ENCODE measurements at regions not wholly inside any gene's neighbourhood (a gene's known extent, or its start where the extent isn't known, plus 50 kb on each side); places are given as distances from the start of the nearest gene placed in this dataset.

DNA sequence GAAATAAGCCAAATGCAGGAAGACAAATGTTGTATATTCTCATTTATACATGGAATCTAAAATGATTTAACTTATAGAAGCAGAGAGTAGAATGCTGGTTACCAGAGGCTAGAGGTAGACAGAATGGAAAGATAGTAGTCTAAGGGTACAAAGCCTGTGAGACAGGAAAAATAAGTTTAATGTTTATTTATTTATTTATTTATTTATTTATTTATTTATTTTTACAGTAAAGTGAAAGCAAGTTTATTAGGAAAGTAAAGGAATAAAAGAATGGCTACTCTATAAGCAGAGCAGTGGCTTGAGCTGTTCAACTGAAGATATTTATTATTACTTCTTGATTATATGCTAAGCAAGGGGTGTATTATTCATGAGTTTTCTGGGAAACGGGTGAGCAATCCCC lies 203.2 kb downstream of the LAS1L start:
- TF ChIP-seq, protein P1, sequence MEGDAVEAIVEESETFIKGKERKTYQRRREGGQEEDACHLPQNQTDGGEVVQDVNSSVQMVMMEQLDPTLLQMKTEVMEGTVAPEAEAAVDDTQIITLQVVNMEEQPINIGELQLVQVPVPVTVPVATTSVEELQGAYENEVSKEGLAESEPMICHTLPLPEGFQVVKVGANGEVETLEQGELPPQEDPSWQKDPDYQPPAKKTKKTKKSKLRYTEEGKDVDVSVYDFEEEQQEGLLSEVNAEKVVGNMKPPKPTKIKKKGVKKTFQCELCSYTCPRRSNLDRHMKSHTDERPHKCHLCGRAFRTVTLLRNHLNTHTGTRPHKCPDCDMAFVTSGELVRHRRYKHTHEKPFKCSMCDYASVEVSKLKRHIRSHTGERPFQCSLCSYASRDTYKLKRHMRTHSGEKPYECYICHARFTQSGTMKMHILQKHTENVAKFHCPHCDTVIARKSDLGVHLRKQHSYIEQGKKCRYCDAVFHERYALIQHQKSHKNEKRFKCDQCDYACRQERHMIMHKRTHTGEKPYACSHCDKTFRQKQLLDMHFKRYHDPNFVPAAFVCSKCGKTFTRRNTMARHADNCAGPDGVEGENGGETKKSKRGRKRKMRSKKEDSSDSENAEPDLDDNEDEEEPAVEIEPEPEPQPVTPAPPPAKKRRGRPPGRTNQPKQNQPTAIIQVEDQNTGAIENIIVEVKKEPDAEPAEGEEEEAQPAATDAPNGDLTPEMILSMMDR (conservative IDR thresholded peaks at IDR 0.05; ENCODE audit: low read depth in 2 of 2) = no peak
- TF ChIP-seq POLR2AphosphoS5 (IDR thresholded peaks at IDR 0.05; ENCODE audit: low read depth) = no peak
- no peak for TF ChIP-seq EZH2 (IDR thresholded peaks at IDR 0.05; ENCODE audit: low read depth, unreplicated experiment)
- TF ChIP-seq EZH2phosphoT487 (IDR thresholded peaks at IDR 0.05; ENCODE audit: unreplicated experiment) = no peak
- TF ChIP-seq, protein P2, sequence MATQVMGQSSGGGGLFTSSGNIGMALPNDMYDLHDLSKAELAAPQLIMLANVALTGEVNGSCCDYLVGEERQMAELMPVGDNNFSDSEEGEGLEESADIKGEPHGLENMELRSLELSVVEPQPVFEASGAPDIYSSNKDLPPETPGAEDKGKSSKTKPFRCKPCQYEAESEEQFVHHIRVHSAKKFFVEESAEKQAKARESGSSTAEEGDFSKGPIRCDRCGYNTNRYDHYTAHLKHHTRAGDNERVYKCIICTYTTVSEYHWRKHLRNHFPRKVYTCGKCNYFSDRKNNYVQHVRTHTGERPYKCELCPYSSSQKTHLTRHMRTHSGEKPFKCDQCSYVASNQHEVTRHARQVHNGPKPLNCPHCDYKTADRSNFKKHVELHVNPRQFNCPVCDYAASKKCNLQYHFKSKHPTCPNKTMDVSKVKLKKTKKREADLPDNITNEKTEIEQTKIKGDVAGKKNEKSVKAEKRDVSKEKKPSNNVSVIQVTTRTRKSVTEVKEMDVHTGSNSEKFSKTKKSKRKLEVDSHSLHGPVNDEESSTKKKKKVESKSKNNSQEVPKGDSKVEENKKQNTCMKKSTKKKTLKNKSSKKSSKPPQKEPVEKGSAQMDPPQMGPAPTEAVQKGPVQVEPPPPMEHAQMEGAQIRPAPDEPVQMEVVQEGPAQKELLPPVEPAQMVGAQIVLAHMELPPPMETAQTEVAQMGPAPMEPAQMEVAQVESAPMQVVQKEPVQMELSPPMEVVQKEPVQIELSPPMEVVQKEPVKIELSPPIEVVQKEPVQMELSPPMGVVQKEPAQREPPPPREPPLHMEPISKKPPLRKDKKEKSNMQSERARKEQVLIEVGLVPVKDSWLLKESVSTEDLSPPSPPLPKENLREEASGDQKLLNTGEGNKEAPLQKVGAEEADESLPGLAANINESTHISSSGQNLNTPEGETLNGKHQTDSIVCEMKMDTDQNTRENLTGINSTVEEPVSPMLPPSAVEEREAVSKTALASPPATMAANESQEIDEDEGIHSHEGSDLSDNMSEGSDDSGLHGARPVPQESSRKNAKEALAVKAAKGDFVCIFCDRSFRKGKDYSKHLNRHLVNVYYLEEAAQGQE (IDR thresholded peaks at IDR 0.05; ENCODE audit: unreplicated experiment) = no peak
